ENCODE measurements at regions not wholly inside any gene's neighbourhood (a gene's known extent, or its start where the extent isn't known, plus 50 kb on each side); places are given as distances from the start of the nearest gene placed in this dataset.

GRCh38 chr4:36716874-36717273 is 435.5 kb downstream of the DTHD1 start:
- no peak for TF ChIP-seq POLR2A (IDR thresholded peaks at IDR 0.05)
- TF ChIP-seq, protein P1, sequence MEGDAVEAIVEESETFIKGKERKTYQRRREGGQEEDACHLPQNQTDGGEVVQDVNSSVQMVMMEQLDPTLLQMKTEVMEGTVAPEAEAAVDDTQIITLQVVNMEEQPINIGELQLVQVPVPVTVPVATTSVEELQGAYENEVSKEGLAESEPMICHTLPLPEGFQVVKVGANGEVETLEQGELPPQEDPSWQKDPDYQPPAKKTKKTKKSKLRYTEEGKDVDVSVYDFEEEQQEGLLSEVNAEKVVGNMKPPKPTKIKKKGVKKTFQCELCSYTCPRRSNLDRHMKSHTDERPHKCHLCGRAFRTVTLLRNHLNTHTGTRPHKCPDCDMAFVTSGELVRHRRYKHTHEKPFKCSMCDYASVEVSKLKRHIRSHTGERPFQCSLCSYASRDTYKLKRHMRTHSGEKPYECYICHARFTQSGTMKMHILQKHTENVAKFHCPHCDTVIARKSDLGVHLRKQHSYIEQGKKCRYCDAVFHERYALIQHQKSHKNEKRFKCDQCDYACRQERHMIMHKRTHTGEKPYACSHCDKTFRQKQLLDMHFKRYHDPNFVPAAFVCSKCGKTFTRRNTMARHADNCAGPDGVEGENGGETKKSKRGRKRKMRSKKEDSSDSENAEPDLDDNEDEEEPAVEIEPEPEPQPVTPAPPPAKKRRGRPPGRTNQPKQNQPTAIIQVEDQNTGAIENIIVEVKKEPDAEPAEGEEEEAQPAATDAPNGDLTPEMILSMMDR (IDR thresholded peaks at IDR 0.05), result no peak
